HepG2 (cell line): ENCODE measurements at regions not wholly inside any gene's neighbourhood (a gene's known extent, or its start where the extent isn't known, plus 50 kb on each side); places are given as distances from the start of the nearest gene placed in this dataset.

ENCODE experiments used
- ATAC-seq: fragments of 200-7000 bp; cut with Tn5 transposase; 3 replicates; pipeline ENCODE4 v1.9.1; 2020; ENCODE audit warnings: mild to moderate bottlenecking, moderate library complexity
- BruUV-seq: library from RNA; stranded (reverse); fragments of 400-500 nt; replicated peaks from 2 replicates; lab custom pipeline; 2021; lab: Mats Ljungman, UMichigan
- CTCF ChIA-PET: fragments of 300-600 bp; formaldehyde crosslinking; extraction: SDS; loops from one replicate; lab custom pipeline; 2021; ENCODE audit warnings: low total read pairs, inconsistent platforms, low intra/inter-chr PET ratio; lab: Yijun Ruan, JAX
- POLR2A ChIA-PET: fragments of 350-600 bp; sonication (Branson Sonifier 250); formaldehyde crosslinking; loops from one replicate; lab custom pipeline; 2020; ENCODE audit warnings: antibody characterized with exemption, inconsistent platforms; lab: Yijun Ruan, JAX
- DNase-seq: peaks from one replicate; pipeline ENCODE4 v3.0.0-alpha.2; 2015; ENCODE audit warnings: low spot score
- FAIRE-seq: peaks from 3 replicates; lab custom pipeline; 2011; peaks lifted over from hg19 to GRCh38; lab: Jason Lieb, UNC
- H2AFZ ChIP-seq: one replicate; pipeline ENCODE4 v1.6.1; 2011; ENCODE audit warnings: low read length, inconsistent platforms
- H3K27ac ChIP-seq: fragments of 300-600 bp; 3 replicates; pipeline ENCODE4 v1.8.0; 2011; ENCODE audit warnings: mixed run types, mild to moderate bottlenecking, mixed read lengths, low read length, inconsistent platforms; ENCODE audit not compliant: insufficient read depth; ENCODE audit errors: extremely low read length
- H3K27me3 ChIP-seq, 2 experiments: fragments of 200-600 bp in 1 of 2; 2 replicates in 1 of 2; 3 replicates in 1 of 2; pipeline versions ENCODE4 v1.6.0 to v1.8.0; 2011; ENCODE audit warnings: low read length in 2 of 2, mild to moderate bottlenecking in 2 of 2, moderate library complexity in 2 of 2, inconsistent platforms in 1 of 2; ENCODE audit not compliant: insufficient read depth in 2 of 2, control insufficient read depth in 1 of 2
- H3K36me3 ChIP-seq, 2 experiments: fragments of 200-600 bp in 1 of 2; replicated peaks in 1 of 2; 2 replicates in 1 of 2; 3 replicates in 1 of 2; pipeline versions ENCODE4 v1.5.1 to v1.8.0; 2011; ENCODE audit warnings: low read length in 2 of 2, inconsistent platforms in 1 of 2; ENCODE audit not compliant: insufficient read depth in 2 of 2, control insufficient read depth in 1 of 2
- H3K4me1 ChIP-seq: 2 replicates; pipeline ENCODE4 v1.5.1; 2012; ENCODE audit warnings: low read length, inconsistent platforms; ENCODE audit not compliant: insufficient read depth
- H3K4me2 ChIP-seq: 2 replicates; pipeline ENCODE4 v1.6.0; 2011; ENCODE audit warnings: low read depth, low read length, inconsistent platforms
- H3K4me3 ChIP-seq, 3 experiments: fragments of 200-600 bp in 1 of 3; sonication (generic), shearing (Covaris generic) in 1 of 3; replicated peaks in 1 of 3; 2 replicates each; pipeline ENCODE4 v1.5.1; 2011 to 2016; ENCODE audit warnings: low read length in 3 of 3, inconsistent platforms in 2 of 3, low read depth in 2 of 3, mild to moderate bottlenecking in 2 of 3, control low read depth in 1 of 3, mixed read lengths in 1 of 3; ENCODE audit not compliant: insufficient read depth in 1 of 3
- H3K79me2 ChIP-seq: one replicate; pipeline ENCODE4 v1.6.1; 2011; ENCODE audit warnings: low read length, inconsistent platforms; ENCODE audit not compliant: insufficient read depth
- H3K9ac ChIP-seq: 2 replicates; pipeline ENCODE4 v1.6.0; 2011; ENCODE audit warnings: mild to moderate bottlenecking, low read depth, low read length, inconsistent platforms; ENCODE audit not compliant: insufficient read depth
- H3K9me3 ChIP-seq: 2 replicates; pipeline ENCODE4 v1.5.1; 2012; ENCODE audit warnings: mild to moderate bottlenecking, low read length
- H4K20me1 ChIP-seq: 2 replicates; pipeline ENCODE4 v1.6.0; 2011; ENCODE audit warnings: inconsistent platforms, mild to moderate bottlenecking, low read length, moderate library complexity; ENCODE audit not compliant: insufficient read depth
- BCL6 ChIP-seq: IDR thresholded peaks from 2 replicates; pipeline ENCODE4 v1.6.1; 2016; ENCODE audit warnings: missing genetic modification reagents, missing compliant biosample characterization
- FIP1L1 ChIP-seq: fragments of 200-400 bp; formaldehyde crosslinking; IDR thresholded peaks from 2 replicates; pipeline ENCODE4 v1.6.1; 2018; ENCODE audit warnings: low read depth, mild to moderate bottlenecking, low read length, moderate library complexity, borderline replicate concordance; ENCODE audit not compliant: insufficient read depth
- HIVEP1 ChIP-seq: sonication (generic); formaldehyde crosslinking; IDR thresholded peaks from 2 replicates; pipeline ENCODE4 v1.4.0; 2020; ENCODE audit warnings: mild to moderate bottlenecking, missing genetic modification reagents
- HMG20B ChIP-seq: conservative IDR thresholded peaks from 2 replicates; pipeline ENCODE4 v1.6.1; 2016; ENCODE audit warnings: missing genetic modification reagents, missing compliant biosample characterization
- IRF1 ChIP-seq: sonication (generic); formaldehyde crosslinking; IDR thresholded peaks from 2 replicates; pipeline ENCODE4 v1.4.0; 2020; ENCODE audit warnings: low read depth, mild to moderate bottlenecking, missing genetic modification reagents
- NFE2 ChIP-seq: sonication (generic); formaldehyde crosslinking; IDR thresholded peaks from 2 replicates; pipeline ENCODE4 v1.4.0; 2020; ENCODE audit warnings: missing genetic modification reagents
- NR2F6 ChIP-seq, 2 experiments: IDR thresholded peaks; 2 replicates each; pipeline ENCODE4 v1.6.1; 2016; ENCODE audit warnings: antibody characterized with exemption in 1 of 2, mild to moderate bottlenecking in 1 of 2
- PTBP1 ChIP-seq: fragments of 200-400 bp; formaldehyde crosslinking; IDR thresholded peaks from 2 replicates; pipeline ENCODE4 v1.6.1; 2018; ENCODE audit warnings: low read length, low read depth; ENCODE audit not compliant: poor library complexity, severe bottlenecking
- RFX3 ChIP-seq: IDR thresholded peaks from 2 replicates; pipeline ENCODE4 v1.6.1; 2016; ENCODE audit warnings: missing biosample characterization, missing genetic modification reagents
- SAFB2 ChIP-seq: sonication (generic); formaldehyde crosslinking; IDR thresholded peaks from 2 replicates; pipeline ENCODE4 v1.5.1; 2020; ENCODE audit warnings: missing genetic modification reagents, low read depth, mild to moderate bottlenecking, borderline replicate concordance
- SIX1 ChIP-seq: sonication (generic); formaldehyde crosslinking; IDR thresholded peaks from 2 replicates; pipeline ENCODE4 v1.4.0; 2020; ENCODE audit warnings: missing genetic modification reagents, borderline replicate concordance
- TBX2 ChIP-seq: sonication (generic); formaldehyde crosslinking; IDR thresholded peaks from 2 replicates; pipeline ENCODE4 v1.5.0; 2020; ENCODE audit warnings: missing genetic modification reagents, mild to moderate bottlenecking, borderline replicate concordance
- ZBTB7A ChIP-seq: sonication (generic); formaldehyde crosslinking; IDR thresholded peaks from 2 replicates; pipeline ENCODE4 v1.8.0; 2022; ENCODE audit warnings: mild to moderate bottlenecking, missing genetic modification reagents
- ZFP37 ChIP-seq: sonication (generic); formaldehyde crosslinking; IDR thresholded peaks from 2 replicates; pipeline ENCODE4 v1.4.0; 2020; ENCODE audit warnings: missing genetic modification reagents, borderline replicate concordance
- ZNF234 ChIP-seq: sonication (generic); formaldehyde crosslinking; conservative IDR thresholded peaks from 2 replicates; pipeline ENCODE4 v1.5.1; 2020; ENCODE audit warnings: mild to moderate bottlenecking, missing genetic modification reagents
- WGBS: methylation state at CpG from one replicate; pipeline ENCODE4 v1.1.6; 2017; ENCODE audit warnings: low lambda C conversion rate; 5-methylcytosine and 5-hydroxymethylcytosine counted together
- in situ Hi-C: cut with HindIII; loops from 2 replicates; pipeline ENCODE4 v1.10.0; 2017; ENCODE audit warnings: low pct_unique_long_range_greater_than_20kb; ENCODE audit not compliant: extremely low pct_ligation_motif_present
- intact Hi-C: fragments of 100-400 bp; cut with micrococcal nuclease; formaldehyde crosslinking; loops from one replicate; pipeline ENCODE4 v1.10.0; 2022; ENCODE audit not compliant: unreplicated experiment
- TF ChIP-seq, protein P1 (sequence below): IDR thresholded peaks from 2 replicates; pipeline ENCODE4 v1.6.1; 2016

GRCh38 chr5:1961304-1961946 is 78.7 kb upstream of the IRX4 start:
- Histone ChIP-seq H3K4me3 (no peak overlapping the region), H3K27ac (no peak overlapping the region), H3K27me3 (peaks cover 3 to 32% of the 10 kb centered on the region in 2 experiments; a peak in 4 of 5 replicates), H3K9me3 (no peaks in the 10 kb centered on the region), H3K36me3 (no peaks in the 10 kb centered on the region), H2AFZ (no peak overlapping the region), H4K20me1 (no peaks in the 10 kb centered on the region), H3K79me2 (no peaks in the 10 kb centered on the region), H3K4me1 (no peaks in the 10 kb centered on the region), H3K9ac (no peak overlapping the region), H3K4me2 (no peak overlapping the region)
- intact Hi-C loops (no loop called here), in situ Hi-C loops (no loop called here)
- ATAC-seq, result no peak; the same call in 2 of the 3 replicates
- no TSS peak for BruUV-seq
- no peak for FAIRE-seq
- no peak for DNase-seq
- WGBS, result 17% methylated on average over 8 of the region's 14 CpGs
- TF ChIP-seq BCL6 (CRISPR knock-in tag) (no peak), ZBTB7A (CRISPR knock-in tag) (no peak), HIVEP1 (CRISPR knock-in tag) (no peak), HMG20B (CRISPR knock-in tag) (no peak), ZFP37 (CRISPR knock-in tag) (no peak), PTBP1 (no peak), SAFB2 (CRISPR knock-in tag) (no peak), TBX2 (CRISPR knock-in tag) (no peak), NR2F6 (IDR thresholded peaks at IDR 0.05) (no peak), NR2F6 (CRISPR knock-in tag; IDR thresholded peaks at IDR 0.05) (no peak), ZNF234 (CRISPR knock-in tag) (no peak), NFE2 (CRISPR knock-in tag) (no peak), SIX1 (CRISPR knock-in tag) (no peak), RFX3 (CRISPR knock-in tag) (no peak), FIP1L1 (no peak), IRF1 (CRISPR knock-in tag) (no peak)
- TF ChIP-seq, protein P1, sequence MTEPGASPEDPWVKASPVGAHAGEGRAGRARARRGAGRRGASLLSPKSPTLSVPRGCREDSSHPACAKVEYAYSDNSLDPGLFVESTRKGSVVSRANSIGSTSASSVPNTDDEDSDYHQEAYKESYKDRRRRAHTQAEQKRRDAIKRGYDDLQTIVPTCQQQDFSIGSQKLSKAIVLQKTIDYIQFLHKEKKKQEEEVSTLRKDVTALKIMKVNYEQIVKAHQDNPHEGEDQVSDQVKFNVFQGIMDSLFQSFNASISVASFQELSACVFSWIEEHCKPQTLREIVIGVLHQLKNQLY (CRISPR knock-in tag), result no peak
- ChIA-PET CTCF (no interaction called here), POLR2A (no interaction called here)
